ENCODE measurements at regions not wholly inside any gene's neighbourhood (a gene's known extent, or its start where the extent isn't known, plus 50 kb on each side); places are given as distances from the start of the nearest gene placed in this dataset.

DNA sequence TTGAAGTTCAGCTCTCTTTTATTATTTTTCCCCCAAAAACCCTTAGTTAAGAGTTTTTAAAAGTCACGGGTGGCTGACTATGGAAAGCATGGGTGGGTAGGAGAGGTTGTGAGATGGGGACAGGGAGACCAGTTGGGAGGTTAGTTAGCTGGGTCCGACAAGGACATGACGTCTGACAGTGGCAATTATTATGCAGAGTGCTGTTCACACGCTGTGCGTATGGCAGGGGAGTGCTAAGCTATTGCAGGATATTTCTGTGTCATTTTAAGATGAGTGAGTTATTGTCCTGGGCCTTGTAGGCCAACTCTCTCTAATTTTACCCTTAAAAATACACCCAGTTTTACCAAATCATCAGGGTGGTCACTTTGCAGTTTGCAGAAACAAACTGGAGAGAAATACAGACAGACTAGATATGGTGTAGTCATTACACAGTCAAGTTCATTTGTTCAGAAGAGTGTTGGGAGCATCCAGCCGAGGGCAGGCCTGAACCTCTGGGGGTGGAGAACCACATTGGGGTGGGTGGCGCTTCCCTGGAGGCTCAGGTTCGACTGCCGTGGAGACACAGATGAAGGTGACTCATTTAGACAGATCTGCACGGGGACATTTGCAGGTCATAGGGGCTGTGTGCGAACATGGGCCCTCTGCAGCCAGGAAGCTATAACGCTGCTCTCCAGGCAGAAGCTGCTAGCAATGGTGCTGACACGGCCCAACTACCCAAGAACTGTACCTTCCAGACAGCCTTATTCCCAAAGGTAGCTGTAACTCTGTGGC, 307.6 kb downstream of the QKI start:
- TF ChIP-seq, protein P1, sequence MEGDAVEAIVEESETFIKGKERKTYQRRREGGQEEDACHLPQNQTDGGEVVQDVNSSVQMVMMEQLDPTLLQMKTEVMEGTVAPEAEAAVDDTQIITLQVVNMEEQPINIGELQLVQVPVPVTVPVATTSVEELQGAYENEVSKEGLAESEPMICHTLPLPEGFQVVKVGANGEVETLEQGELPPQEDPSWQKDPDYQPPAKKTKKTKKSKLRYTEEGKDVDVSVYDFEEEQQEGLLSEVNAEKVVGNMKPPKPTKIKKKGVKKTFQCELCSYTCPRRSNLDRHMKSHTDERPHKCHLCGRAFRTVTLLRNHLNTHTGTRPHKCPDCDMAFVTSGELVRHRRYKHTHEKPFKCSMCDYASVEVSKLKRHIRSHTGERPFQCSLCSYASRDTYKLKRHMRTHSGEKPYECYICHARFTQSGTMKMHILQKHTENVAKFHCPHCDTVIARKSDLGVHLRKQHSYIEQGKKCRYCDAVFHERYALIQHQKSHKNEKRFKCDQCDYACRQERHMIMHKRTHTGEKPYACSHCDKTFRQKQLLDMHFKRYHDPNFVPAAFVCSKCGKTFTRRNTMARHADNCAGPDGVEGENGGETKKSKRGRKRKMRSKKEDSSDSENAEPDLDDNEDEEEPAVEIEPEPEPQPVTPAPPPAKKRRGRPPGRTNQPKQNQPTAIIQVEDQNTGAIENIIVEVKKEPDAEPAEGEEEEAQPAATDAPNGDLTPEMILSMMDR (optimal IDR thresholded peaks at IDR 0.05 in 1 of 3, IDR thresholded peaks at IDR 0.05 in 1 of 3, conservative IDR thresholded peaks at IDR 0.05 in 1 of 3; ENCODE audit: extremely low read depth in 1 of 3, insufficient read depth in 2 of 3, low read length in 3 of 3), result no peak
- TF ChIP-seq EZH2 (IDR thresholded peaks at IDR 0.05; ENCODE audit: low read length), result no peak

All from keratinocyte (primary cell).